PC-9 (cell line): ENCODE measurements at regions not wholly inside any gene's neighbourhood (a gene's known extent, or its start where the extent isn't known, plus 50 kb on each side); places are given as distances from the start of the nearest gene placed in this dataset.
"Not testable (repeated sequence)": the region's sequence is repeated elsewhere in the genome, so short reads cannot be mapped to it uniquely, and the experiment has no call there.

Experiments
- CTCF ChIP-seq: fragments of 200-600 bp; sonication (generic); conservative IDR thresholded peaks from 2 replicates; pipeline ENCODE4 v1.6.1; 2017; ENCODE audit warnings: mixed run types, antibody characterized with exemption, mild to moderate bottlenecking, moderate library complexity
- EZH2 ChIP-seq: fragments of 200-600 bp; sonication (generic); IDR thresholded peaks from 2 replicates; pipeline ENCODE4 v1.8.0; 2017; ENCODE audit warnings: antibody characterized with exemption, low read depth

GRCh38 chr11:116364925-116365324, 407.9 kb downstream of the BUD13 start:
- not testable (repeated sequence) for TF ChIP-seq CTCF, EZH2
